Fibroblast of skin of back (primary cell): ENCODE measurements at regions not wholly inside any gene's neighbourhood (a gene's known extent, or its start where the extent isn't known, plus 50 kb on each side); places are given as distances from the start of the nearest gene placed in this dataset.

Experiments used
- DNase-seq: peaks from one replicate; pipeline ENCODE4 v3.0.0-alpha.2; 2013

DNA sequence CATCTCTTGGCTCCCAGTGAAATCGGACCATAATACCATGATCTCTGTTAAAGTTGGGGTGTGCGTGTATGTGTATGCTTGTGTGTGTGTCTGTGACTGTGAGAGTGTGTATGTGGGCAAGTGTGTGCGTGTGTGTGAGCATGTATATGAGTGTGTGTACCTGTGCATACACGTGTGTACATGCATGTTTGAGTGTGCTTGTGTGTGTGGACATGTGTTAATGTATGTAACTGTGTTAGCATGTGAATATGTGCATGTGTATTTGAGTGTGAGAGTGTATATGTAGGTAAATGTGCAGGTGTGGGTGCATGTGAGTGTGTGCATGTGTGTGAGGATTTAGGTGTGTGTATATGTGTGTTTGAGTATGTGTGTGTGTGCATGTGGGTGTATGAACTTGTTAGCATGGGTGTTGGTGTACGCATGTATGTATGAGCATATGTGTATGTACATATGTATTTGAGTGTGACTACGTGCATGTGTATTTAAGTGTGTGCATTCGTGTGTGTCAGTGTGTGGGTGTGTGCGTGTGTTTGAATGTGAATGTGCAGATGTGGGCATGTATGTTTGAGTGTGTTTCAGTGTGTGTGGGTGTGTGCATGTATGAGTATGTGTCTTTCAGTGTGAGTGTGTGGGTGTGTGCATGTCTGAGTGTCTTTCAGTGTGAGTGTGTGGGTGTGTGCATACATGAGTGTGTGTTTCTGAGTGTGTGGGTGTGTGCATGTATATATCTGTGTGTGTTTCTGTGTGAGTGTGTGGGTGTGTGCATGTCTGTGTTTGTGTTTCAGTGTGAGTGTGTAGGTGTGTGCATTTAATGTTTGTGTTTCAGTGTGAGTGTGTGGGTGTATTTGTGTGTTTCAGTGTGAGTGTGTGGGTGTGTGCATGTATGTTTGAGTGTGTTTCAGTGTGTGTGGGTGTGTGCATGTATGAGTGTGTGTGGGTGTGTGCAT is 183.2 kb downstream of the SOX9 start:
- DNase-seq, result no peak

DNA sequence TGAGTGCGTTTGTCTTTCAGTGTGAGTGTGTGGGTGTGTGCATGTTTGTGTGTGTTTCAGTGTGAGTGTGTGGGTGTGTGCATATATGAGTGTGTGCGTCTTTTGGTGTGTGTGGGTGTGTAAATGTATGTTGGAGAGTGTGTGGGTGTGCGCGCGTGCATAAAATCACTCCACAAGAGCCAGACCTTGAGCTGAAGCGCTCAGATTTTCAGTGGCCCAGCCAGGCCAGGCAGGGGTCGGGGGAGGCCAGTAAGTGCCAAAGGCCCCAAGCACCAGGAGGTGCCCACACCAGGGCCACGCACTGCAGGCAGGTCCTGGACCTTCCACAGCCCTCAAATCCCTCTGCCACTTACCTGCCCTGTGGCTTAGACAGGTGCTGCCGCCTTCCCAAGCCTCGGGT is 184.0 kb downstream of the SOX9 start:
- no peak for DNase-seq

DNA sequence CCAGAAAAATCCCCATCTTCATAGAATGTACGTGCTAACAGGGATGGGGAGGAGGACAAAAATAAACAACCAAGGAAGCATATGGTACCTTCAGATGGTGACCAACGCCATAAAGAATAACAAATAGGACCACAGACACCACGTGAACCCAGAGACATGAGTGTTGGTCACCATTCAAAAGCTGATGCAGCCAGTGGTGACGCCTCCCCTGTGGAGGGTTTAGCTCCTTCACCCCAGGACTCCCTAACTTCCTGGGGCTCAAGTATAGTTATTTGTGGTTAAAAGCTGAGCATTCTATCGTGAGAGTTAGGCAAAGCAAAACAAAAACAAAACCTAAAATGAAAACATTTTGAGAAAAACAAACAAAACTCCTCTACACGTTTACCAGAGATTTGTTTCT is 184.7 kb downstream of the SOX9 start:
- DNase-seq, result no peak

DNA sequence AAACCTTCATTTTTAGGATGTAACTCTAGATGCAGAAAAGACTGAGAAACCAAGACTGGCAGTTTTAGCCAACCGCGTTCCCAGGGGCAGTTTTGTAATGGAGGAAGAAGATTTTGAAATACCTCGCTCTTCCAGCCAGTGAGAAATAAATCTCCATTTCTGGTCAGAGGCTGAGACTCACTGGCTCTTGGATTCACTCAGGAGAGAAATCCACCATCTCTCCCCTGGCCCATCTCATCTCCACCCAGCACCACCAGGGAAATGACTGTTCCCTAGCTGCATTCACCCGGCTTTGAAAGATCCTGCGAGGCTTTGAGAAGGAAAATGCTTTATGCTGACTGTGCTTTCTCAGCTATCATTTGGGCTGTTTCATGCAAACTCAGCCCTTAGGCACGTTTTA is 185.2 kb downstream of the SOX9 start:
- no peak for DNase-seq

DNA sequence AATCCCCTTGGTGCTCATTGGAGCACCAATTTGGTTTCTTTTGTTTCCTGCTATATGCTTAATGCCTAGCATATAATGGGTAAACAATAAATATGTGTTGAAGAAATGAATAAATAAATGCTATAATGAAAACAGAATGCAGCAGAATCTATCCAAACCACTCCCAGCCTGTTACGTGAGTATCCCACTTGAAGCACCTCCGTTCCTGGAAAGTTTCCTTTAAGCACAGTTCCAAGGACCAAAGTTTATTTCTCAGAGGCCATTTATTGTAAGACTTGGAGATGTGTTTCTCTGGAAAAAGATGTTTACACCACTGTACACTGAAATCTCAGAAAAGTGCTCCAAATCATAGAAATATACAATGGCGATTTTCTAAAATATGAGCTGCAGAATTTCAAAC is 187.0 kb downstream of the SOX9 start:
- DNase-seq, result no peak

DNA sequence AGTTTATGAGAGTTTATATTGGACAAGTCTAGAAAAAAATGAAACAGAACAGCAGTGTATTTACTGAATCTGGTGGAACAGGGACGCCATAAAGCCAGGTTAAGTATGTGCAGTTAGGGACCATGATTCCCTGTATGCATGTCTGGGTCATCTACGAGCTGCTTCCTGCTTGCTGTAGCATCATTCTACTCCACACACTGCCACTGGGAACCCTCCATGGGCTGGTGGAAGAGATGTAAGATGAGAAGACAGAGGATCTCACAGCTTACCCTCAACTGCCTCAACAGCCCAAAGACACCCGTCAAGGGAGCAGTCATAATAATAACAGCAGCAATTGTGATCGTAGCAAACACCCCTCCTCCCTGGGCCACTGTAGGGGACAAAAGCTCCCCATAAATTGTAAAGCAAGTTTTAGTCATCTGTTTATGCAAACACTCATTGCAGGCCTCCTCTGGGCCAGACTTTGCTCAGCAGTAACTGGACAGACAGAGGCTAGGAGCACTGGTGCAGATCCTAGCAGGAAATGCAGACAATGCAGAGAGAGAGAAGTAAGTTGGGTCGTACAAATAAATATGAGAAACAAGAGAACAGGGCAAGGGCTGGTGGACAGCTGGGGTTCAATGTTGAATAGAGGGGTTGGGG is 188.0 kb downstream of the SOX9 start:
- DNase-seq, result no peak

DNA sequence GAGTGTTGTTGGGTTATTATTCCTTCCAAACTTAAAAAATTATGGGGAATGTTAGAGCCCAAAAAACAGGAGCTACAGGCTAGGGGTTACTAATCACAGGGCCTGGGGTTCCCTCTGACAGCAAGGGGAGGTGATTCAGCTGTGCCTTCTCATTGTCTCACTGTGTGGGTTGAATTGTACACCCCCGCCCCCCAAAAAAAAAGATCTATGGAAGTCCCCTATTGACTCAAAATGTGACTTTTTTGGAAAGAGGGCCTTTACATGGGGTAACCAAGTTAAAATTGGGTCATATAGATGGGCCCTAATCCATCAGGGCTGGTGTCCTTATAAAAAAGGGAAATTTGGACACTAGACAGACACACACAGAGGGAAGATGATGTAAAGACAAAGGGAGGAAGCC is 190.2 kb downstream of the SOX9 start:
- no peak for DNase-seq

DNA sequence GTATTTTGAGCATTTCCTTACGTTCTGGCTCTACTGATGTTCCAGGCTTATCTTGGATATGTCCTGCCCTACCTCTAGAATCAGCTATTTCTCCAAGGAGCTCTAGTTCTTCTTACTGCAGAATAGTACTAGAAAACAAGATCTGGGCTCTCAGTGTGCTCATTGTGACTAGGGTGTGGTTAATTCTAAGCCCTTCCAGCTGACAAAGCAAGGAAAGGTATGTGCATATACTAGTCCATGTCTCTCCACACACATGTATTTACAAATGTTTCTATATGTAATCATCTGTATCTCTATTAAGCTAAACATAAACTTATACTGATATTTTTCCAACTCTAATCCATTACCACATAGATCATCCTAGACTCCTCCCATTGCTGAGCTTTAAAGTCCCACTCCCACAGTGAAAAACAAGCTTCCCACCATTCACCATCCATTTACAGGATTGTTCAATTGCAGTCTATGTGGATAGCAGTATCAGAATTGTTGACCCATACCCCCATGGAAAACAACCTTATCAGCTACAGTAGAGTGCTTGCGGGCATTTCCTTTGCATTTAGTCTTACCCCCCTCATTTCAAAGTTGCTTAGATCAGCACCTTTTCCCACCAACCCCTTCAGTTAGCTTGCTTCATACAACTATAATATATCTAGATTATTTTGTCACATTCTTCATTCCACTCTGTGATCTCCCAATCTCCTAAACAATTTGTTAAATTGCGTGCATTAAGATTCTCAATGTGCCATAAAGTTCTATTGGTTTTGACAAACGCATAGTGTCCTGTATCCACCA is 194.5 kb downstream of the SOX9 start:
- DNase-seq, result no peak

DNA sequence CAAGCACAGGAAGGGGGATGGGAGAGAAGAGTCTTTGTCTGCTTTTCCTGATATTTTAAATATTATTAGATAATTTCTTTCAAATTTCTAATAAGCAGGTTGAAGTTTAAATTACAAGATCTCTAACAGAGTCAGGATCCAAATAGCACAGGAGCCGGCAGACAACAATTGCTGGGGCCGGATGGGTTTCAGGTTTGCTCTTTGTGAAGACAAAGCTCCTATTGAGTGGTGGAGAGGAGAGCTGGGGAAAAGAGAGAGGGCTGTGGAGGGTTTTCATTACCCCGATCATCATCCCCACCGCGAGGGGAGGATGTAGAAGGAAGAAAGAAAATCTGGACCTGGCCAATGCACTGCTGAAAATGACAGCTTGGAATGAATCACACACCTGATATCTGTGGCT is 197.3 kb downstream of the SOX9 start:
- DNase-seq, result no peak

DNA sequence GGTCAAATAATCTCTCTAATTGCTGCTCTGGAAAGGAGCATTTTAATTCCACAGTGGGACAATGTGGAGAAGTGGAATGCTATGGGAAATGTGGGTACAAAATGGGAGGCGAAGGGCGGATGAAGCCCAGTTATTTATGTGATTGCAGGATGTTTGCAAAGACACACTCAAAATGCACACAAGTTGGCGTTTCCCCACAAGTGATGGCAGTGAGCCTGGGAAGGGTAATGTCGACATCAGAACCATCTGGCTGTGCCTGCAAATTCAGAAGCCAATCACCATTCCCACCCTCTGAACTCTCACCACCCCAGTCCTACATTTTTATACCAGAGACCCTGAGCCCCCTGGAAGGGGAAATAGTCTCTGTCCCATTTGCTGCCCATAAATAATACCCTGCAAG is 201.1 kb downstream of the SOX9 start:
- no peak for DNase-seq

DNA sequence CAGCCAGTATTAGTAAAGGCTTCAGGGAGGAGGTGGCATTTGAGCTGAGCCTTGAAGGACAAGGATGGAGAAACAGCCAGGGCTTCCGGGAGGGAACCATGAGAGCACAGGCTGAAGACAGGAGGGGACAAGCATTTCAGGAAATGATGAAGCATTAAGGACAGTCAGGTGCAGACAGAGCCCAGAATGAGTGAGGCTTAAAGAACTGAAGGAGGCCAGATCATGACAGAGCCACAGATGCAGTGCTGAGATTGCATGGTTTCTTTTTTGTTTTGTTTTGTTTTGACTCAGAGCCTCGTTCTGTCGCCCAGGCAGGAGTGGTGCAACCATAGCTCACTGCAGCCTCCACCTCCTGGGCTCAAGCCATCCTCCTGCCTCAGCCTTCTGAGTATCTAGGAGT is 211.5 kb downstream of the SOX9 start:
- DNase-seq, result no peak

DNA sequence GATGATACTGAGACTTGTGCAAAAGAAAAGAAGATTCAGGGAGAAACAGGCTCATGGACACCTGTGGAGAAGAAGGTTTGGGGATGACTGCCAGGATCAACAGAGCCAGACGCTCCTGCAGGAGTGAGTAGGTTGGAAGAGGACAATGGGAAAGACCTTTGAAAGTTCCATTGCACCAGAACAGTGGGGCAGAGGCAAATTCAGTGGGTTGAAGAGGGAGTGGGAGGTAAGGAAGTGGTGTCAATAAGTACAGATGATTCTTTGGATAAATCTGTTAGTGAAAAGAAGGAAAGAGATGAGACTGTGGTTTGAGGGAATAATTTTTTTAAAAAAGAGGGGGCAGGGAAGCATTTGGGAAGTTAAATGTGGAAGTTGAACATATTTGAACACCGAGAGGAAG is 212.8 kb downstream of the SOX9 start:
- DNase-seq, result no peak

DNA sequence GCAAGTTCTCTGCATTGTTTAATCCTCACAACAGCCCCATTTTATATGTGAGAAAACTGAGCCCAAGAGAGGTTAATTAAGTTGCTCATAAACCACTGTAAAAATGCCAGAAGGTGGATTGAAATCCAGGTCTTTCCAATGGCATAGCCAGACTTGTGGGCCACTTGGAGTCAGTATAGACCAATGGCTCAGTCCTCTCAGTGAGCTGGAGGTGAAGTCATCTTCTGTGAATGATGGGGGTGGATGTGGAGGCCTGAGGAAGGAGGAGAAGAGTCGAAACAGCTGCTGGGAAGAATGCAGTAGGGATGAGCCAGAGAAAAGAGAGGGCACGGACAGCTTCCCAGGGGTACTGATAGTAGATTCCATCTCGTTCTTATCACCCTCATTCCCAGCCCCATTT is 213.4 kb downstream of the SOX9 start:
- DNase-seq, result peak; percentile 77

DNA sequence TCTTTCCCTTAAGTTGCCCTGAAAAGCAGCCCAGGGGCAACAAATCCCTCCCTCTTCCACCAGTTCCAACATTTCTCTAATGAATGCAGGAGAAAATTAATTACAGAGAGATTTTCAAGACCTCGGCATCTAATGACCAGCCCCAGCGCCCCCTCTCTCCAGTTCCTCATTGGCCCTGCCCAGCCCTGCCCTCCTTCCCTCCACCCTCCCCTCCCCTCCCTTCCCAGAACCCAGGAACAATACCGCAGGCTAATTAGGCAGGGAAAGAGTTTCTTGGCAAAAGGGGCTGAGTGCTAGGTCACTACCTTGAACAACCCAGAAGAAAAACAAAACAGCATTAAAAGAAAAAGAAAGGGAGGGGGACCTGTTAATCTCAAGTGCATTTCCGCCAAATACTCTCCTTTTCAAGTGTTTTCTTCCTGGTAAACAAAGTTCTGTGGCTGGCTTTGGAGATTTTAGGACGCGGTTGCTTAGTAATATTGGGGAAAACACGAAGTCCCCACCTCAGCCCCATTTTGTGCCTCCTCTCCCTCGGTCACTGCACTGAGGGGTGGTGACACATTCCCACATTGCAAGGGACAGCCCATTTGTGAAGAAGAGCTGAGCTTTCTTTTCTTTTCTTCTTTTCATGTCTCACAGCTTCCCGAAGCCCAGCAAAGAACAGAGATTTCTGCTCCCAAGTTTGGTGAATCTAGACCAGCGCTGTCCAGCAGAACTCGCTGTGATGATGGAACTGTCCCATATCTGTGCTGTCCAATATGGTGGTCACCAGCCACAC is 215.4 kb downstream of the SOX9 start:
- no peak for DNase-seq

DNA sequence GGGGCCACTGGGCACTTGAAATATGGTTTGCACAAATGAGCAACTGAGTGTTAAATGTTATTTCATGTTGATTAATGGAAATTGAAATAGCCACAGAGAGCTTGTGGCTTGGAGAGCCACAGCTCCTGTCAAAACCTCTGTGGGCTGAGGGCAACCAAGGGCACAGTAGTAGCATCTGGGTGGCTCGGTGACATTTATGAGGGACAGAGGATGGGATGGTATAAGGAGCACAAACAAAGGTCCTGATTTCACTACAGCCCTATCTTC is 215.9 kb downstream of the SOX9 start:
- no peak for DNase-seq

DNA sequence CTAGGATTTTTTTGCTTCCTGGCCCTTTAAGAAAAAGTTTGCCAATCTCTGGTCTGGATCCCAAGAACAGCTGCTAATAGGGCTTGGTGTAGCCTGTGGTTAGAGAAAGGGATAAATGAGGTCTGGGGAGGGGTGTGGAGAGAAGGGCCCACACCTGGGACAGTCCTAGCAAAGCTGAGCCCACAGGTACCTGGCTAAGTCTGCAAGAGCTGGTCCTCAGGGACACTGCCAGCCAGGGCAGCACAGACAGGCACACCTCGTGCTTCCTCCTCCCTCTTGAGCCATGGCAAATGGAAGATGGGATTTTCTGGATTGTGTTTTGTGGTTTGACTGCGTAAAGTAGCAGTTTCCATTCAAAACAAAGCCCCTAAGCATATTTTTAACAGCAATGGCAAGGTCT is 217.5 kb downstream of the SOX9 start:
- DNase-seq, result no peak

DNA sequence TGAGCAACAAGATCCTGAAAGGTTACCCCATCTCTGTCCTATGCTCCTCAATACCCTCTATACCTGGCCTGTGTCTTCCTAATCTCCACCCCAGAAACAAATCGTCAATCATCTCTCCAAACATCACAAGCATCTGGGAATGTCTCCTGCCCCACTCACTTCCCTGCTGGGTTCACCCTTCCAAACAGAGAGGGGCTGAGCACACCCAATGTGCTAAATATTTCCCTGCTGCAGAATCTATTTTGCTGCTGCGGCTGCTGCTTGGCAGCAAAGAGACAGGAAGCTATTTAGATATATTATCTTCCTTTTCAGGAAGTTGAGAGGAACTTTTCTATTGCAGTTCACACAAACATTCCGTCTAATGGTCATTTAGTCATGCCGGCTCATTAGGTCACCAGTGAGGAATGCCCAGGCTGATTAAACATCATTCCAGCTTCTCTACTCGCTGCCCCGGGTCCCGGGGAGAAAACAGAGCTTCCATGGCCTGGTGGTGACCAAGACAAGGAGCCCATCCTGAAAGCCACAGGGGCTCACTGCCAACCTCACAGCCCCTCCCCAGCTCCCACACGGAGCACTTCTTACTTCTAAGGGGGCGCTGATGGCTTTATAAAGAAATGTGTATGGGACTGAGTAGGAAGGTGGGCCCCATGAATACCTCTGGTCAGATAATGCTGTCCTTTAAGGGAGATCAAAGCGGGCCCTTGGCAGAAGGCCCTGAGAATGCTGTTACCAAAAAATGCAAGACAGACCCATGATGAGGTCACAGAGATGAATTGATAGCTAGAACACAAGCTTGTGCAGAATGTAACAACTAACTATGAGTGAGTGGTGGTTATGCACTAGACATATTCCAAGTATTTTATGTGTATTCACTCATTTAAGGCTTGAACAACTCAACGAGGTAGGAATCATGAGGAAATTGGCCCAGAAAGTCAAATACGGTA is 218.3 kb downstream of the SOX9 start:
- DNase-seq, result peak; percentile 98

DNA sequence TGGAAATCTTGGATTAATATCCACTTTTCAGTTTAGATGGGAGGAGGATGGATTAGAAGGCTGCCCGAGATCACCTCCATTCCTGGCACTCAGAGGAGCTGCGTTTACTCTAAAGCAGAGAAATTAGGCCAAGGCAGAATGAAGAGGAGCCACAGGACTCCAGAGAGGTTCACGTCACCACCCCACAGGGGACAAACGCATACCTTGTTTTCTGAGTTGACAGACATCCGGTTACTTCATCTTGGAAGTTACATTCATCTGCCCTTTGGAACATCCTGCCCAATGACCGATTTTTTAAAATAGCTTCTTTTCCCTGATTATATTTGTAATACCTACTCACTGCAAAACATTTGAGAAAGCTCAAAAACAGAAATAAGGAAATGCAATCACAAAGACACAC is 220.0 kb downstream of the SOX9 start:
- no peak for DNase-seq

DNA sequence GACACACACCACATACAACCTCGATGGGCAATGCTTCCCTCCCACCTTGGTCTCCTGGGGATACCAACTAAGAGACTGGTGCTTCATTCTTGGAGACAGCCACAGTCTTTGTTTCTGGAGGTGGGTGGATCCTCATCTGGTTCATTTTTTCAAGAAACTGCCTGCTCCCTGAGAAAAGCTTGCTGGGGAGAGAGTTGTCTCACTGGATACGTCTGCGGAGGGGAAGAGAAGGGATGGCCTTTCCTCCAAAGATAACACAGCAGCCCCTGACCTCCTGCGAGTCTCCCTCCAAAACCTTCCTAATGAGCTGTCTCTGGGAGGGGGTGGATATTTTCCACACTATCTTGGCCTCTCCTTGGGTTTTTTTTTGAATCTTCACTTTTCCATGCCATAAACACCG is 221.2 kb downstream of the SOX9 start:
- DNase-seq, result no peak

DNA sequence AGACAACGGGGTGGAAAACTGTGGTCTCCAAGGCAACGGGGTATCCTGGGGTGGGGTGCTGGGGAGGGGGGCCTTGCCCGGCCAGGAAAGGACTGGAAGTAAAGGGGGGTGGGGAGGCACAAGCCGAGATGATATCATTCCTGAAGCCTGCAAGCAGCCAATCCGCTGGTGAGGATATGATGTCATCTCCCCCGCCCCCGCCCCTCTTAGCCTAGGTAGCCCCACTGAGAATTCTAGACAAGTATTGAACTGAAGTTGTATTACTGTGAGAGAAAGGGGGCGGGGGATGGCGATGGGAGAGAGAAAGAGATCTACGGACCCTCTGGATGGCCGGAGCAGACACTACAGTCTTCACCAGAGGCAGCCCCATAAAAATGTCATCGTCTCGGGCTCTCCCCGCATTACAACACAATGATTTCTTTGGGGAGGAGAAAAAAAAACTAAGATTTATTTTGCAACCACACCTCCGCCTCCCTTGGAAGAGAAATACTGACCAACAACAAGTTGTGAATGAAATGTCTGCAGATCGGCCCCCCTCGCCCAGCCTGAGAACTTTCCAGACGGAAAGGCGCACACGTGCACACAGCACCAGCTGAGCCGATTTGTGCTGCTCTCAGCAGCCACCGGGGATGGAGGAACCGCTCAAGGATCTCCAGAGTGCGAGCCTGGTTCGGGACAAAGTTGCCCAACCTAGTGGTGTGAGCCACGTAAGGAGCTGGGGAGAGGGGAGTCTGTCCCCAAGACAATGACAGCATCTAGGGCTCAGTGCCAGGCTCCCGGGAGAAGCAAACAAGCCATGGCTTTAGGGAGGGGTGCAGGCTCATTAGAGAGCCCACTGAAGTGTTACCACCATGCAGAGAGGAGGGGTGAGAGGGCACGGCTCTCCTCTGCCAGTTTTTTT is 222.1 kb downstream of the SOX9 start:
- no peak for DNase-seq

DNA sequence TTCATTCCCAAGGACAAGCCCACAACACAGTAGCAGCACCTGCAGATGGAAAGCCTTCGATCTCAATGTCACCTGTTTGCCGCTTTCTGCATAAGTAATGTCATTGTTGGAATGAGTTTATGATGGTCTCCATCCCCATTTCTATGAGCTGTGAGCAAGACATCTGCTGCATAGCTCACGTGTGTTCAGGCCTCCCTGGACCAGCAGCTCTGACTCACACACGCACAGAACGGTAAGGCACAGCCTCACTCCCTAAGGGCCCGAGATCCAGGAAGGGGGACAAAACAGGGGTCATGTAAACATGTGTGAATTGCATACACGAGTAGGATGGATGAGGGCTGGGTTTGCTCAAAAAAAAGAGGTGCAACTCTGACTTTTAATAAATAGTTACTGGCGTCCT is 223.1 kb downstream of the SOX9 start:
- no peak for DNase-seq
